Ovary (tissue), 3 donors: ENCODE measurements at regions not wholly inside any gene's neighbourhood (a gene's known extent, or its start where the extent isn't known, plus 50 kb on each side); places are given as distances from the start of the nearest gene placed in this dataset.

ENCODE experiments used
- POLR2A ChIP-seq: fragments of 450-650 bp; IDR thresholded peaks from one replicate; pipeline ENCODE4 v1.6.1; 2017; ENCODE audit warnings: antibody characterized with exemption, mild to moderate bottlenecking, moderate library complexity
- TF ChIP-seq, protein P1 (sequence below), 3 donors: fragments of 450-650 bp in 2 of 3; fragments of 200-600 bp in 1 of 3; IDR thresholded peaks; one replicate each; pipeline versions ENCODE4 v1.5.1 to v1.8.0; 2016 to 2022; ENCODE audit warnings: antibody characterized with exemption in 3 of 3, mild to moderate bottlenecking in 1 of 3
- donor health status: DM: no; HTN: no; CAD: no.

DNA sequence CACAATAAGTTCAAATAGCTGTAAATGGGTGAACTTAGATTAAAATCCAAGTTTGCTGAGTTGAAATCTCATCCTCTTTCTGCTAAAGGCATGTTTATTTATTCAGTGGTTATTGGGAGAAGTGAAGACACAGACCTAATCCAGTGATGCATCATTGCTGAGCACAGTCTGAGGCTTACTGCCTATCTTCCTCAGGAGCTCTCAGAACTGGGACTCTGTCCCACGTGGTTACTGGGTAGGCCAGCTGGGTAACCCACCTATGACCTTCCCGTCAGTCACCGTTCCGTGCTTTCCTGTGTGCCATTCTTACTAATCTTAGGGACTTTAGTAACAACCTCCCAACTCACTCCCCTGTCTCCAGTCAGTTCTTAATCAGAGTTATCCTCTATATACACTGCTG is 226.8 kb upstream of the ATP10B start:
- TF ChIP-seq, protein P1, sequence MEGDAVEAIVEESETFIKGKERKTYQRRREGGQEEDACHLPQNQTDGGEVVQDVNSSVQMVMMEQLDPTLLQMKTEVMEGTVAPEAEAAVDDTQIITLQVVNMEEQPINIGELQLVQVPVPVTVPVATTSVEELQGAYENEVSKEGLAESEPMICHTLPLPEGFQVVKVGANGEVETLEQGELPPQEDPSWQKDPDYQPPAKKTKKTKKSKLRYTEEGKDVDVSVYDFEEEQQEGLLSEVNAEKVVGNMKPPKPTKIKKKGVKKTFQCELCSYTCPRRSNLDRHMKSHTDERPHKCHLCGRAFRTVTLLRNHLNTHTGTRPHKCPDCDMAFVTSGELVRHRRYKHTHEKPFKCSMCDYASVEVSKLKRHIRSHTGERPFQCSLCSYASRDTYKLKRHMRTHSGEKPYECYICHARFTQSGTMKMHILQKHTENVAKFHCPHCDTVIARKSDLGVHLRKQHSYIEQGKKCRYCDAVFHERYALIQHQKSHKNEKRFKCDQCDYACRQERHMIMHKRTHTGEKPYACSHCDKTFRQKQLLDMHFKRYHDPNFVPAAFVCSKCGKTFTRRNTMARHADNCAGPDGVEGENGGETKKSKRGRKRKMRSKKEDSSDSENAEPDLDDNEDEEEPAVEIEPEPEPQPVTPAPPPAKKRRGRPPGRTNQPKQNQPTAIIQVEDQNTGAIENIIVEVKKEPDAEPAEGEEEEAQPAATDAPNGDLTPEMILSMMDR (IDR thresholded peaks at IDR 0.05): no peak
- TF ChIP-seq POLR2A: no peak
